CD4-positive, alpha-beta T cell treated with Interleukin-21 for 1 hour (primary cell): ENCODE measurements at regions not wholly inside any gene's neighbourhood (a gene's known extent, or its start where the extent isn't known, plus 50 kb on each side); places are given as distances from the start of the nearest gene placed in this dataset.

ENCODE experiments used
- DNase-seq: peaks from one replicate; pipeline ENCODE4 v3.0.0-alpha.2; 2020

GRCh38 chr5:8580298-8580697 is 711.4 kb downstream of the MTRR start:
- DNase-seq: no peak

- DNase-seq: no peak
Measured at GRCh38 chr5:8581047-8581446, 712.1 kb downstream of the MTRR start.

- no peak for DNase-seq
Measured at GRCh38 chr5:8585230-8586018, 716.5 kb downstream of the MTRR start.

GRCh38 chr5:8590959-8591358 is 722.0 kb downstream of the MTRR start:
- no peak for DNase-seq

GRCh38 chr5:8598356-8598755 is 729.4 kb downstream of the MTRR start:
- no peak for DNase-seq

GRCh38 chr5:8598996-8599395 is 730.0 kb downstream of the MTRR start:
- no peak for DNase-seq

GRCh38 chr5:8600843-8601242 is 731.9 kb downstream of the MTRR start:
- DNase-seq: no peak

- DNase-seq: no peak
Measured at GRCh38 chr5:8601831-8602354, 732.9 kb downstream of the MTRR start.

GRCh38 chr5:8606231-8606630 is 737.3 kb downstream of the MTRR start:
- DNase-seq: no peak

GRCh38 chr5:8611067-8611466 is 742.1 kb downstream of the MTRR start:
- DNase-seq: no peak

GRCh38 chr5:8613078-8613685 is 744.2 kb downstream of the MTRR start:
- DNase-seq: no peak

- no peak for DNase-seq
Measured at GRCh38 chr5:8615142-8615858, 746.4 kb downstream of the MTRR start.

GRCh38 chr5:8628521-8628920 is 759.6 kb downstream of the MTRR start:
- DNase-seq: no peak

- no peak for DNase-seq
Measured at GRCh38 chr5:8633259-8633658, 764.3 kb downstream of the MTRR start.

- DNase-seq: no peak
Measured at GRCh38 chr5:8633696-8634095, 764.7 kb downstream of the MTRR start.

- no peak for DNase-seq
Measured at GRCh38 chr5:8634219-8634618, 765.3 kb downstream of the MTRR start.

- no peak for DNase-seq
Measured at GRCh38 chr5:8641786-8642505, 773.0 kb downstream of the MTRR start.

GRCh38 chr5:8644377-8644776 is 775.4 kb downstream of the MTRR start:
- DNase-seq: no peak

- no peak for DNase-seq
Measured at GRCh38 chr5:8647111-8647510, 778.2 kb downstream of the MTRR start.

GRCh38 chr5:8650186-8650585 is 781.2 kb downstream of the MTRR start:
- DNase-seq: no peak

GRCh38 chr5:8660133-8660893 is 791.4 kb downstream of the MTRR start:
- DNase-seq: no peak

- DNase-seq: no peak
Measured at GRCh38 chr5:8663374-8663773, 794.4 kb downstream of the MTRR start.
